ENCODE measurements at regions not wholly inside any gene's neighbourhood (a gene's known extent, or its start where the extent isn't known, plus 50 kb on each side); places are given as distances from the start of the nearest gene placed in this dataset.
A peak's percentile ranks its signal among the peaks of the same experiment; 100 is the strongest.

DNA sequence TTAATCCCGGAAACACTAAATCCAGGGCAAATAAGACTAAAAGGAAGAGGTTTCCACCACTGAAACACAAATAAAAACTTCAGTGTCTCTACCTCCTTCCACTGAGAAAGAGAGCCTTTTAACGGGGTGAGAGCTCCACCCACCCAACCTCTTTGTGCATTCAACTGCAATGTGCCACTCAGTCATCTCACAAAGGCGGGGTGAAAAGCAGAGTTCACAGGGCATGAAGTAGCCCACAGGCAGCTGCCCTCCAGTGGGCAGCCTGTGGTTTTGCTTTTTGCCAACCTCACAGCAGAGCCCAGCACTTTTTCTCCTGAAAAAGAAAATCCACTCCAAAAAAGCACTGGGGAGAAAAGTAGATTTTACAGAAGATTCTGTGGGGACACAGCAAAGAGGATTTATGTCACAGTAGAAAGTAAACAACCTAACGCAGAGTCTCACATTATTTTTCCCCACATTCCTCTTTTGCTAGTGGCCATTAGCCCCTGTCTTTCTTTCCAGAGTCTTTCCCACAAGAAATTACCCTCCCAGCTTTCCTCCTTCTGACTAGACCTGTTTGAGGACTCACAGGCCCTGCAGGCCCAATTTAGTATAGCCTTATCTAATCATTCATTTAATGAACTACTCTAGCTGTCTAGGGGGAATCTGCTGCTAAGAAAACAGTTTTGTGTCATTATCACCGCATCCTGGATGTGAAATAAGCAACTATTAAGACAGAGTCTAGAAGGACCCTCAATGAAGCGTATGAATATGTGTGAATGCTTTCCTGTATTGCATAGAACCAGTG, 753.8 kb upstream of the FOXG1 start:
- H3K4me3 ChIP-seq (ENCODE audit: low read depth in 1 of 2, low read length in 2 of 2), result no peak overlapping the region
- no peaks in the 10 kb centered on the region for H3K36me3 ChIP-seq (ENCODE audit: control insufficient read depth in 2 of 2, insufficient read depth in 2 of 2, low read length in 1 of 2)
- H3K27me3 ChIP-seq (ENCODE audit: control insufficient read depth in 1 of 2, insufficient read depth in 2 of 2, low read length in 2 of 2), result no peaks in the 10 kb centered on the region
- no peak overlapping the region for H3K27ac ChIP-seq (ENCODE audit: low read depth in 2 of 2, low read length in 1 of 2)
- H3K9me3 ChIP-seq (ENCODE audit: control insufficient read depth in 2 of 2, insufficient read depth in 1 of 2, low read depth in 1 of 2, low read length in 1 of 2), result no peaks in the 10 kb centered on the region
- WGBS, 2 donors, result 66 to 72% methylated on average over 6 of the region's 6 CpGs
- no peaks in the 10 kb centered on the region for H3K4me1 ChIP-seq (ENCODE audit: control insufficient read depth in 2 of 2, insufficient read depth in 2 of 2, low read length in 1 of 2)

GRCh38 chr14:28020112-28020511, 746.5 kb upstream of the FOXG1 start:
- 78 to 80% methylated on average over 2 of the region's 2 CpGs for WGBS, 2 donors
- Histone ChIP-seq H3K9me3 (ENCODE audit: control insufficient read depth in 2 of 2, insufficient read depth in 1 of 2, low read depth in 1 of 2, low read length in 1 of 2) (no peaks in the 10 kb centered on the region), H3K27ac (ENCODE audit: low read depth in 2 of 2, low read length in 1 of 2) (no peak overlapping the region), H3K4me1 (ENCODE audit: control insufficient read depth in 2 of 2, insufficient read depth in 2 of 2, low read length in 1 of 2) (no peaks in the 10 kb centered on the region), H3K4me3 (ENCODE audit: low read depth in 1 of 2, low read length in 2 of 2) (no peak overlapping the region), H3K36me3 (ENCODE audit: control insufficient read depth in 2 of 2, insufficient read depth in 2 of 2, low read length in 1 of 2) (no peaks in the 10 kb centered on the region), H3K27me3 (ENCODE audit: control insufficient read depth in 1 of 2, insufficient read depth in 2 of 2, low read length in 2 of 2) (no peaks in the 10 kb centered on the region)

DNA sequence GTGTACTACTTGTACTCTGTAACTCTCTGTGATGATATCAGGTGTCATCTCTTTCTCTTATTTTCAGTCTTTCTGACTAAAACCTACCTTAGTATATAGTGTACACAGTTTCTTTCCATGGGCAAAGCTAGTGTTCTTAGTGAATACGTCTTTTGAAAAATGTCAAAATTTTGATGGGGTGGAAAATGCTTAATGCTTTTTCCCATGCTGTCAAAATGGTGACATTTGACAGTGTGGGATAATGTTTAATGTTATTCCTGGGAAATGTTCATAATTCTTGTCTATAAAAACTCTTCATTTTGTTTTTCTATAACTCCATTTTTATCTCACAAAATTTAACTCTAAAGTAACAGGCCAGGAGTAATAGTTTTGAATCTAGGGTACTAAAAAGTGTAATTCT, 742.7 kb upstream of the FOXG1 start:
- Histone ChIP-seq H3K27ac (ENCODE audit: low read depth in 2 of 2, low read length in 1 of 2) (no peak overlapping the region), H3K4me1 (ENCODE audit: control insufficient read depth in 2 of 2, insufficient read depth in 2 of 2, low read length in 1 of 2) (no peaks in the 10 kb centered on the region), H3K9me3 (ENCODE audit: control insufficient read depth in 2 of 2, insufficient read depth in 1 of 2, low read depth in 1 of 2, low read length in 1 of 2) (no peaks in the 10 kb centered on the region), H3K27me3 (ENCODE audit: control insufficient read depth in 1 of 2, insufficient read depth in 2 of 2, low read length in 2 of 2) (no peaks in the 10 kb centered on the region), H3K36me3 (ENCODE audit: control insufficient read depth in 2 of 2, insufficient read depth in 2 of 2, low read length in 1 of 2) (no peaks in the 10 kb centered on the region), H3K4me3 (ENCODE audit: low read depth in 1 of 2, low read length in 2 of 2) (no peak overlapping the region)
- WGBS, 2 donors, result 88 to 93% methylated on average over 1 of the region's 1 CpG

DNA sequence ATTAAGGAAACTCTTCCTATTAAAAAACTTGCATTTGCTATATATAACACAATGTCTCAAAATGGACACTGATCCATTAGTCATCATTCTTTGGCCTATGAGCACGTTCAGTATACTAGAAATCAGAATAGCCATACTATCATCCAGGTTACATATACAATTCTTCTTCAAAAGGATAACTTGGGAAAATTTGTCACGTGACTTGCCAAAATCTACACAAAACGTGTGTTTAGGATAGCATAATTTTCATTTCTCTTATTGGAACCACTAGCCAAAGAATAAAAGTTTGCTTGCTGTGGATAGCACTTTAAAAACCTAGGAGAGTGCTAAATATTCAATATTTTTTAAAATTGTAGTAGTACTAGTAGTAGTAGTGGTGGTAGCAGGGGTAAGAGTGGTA, 714.3 kb upstream of the FOXG1 start:
- Histone ChIP-seq H3K4me1 (ENCODE audit: control insufficient read depth in 2 of 2, insufficient read depth in 2 of 2, low read length in 1 of 2) (no peaks in the 10 kb centered on the region), H3K27me3 (ENCODE audit: control insufficient read depth in 1 of 2, insufficient read depth in 2 of 2, low read length in 2 of 2) (no peaks in the 10 kb centered on the region), H3K36me3 (ENCODE audit: control insufficient read depth in 2 of 2, insufficient read depth in 2 of 2, low read length in 1 of 2) (no peaks in the 10 kb centered on the region), H3K4me3 (ENCODE audit: low read depth in 1 of 2, low read length in 2 of 2) (no peak overlapping the region), H3K9me3 (ENCODE audit: control insufficient read depth in 2 of 2, insufficient read depth in 1 of 2, low read depth in 1 of 2, low read length in 1 of 2) (no peaks in the 10 kb centered on the region), H3K27ac (ENCODE audit: low read depth in 2 of 2, low read length in 1 of 2) (no peak overlapping the region)
- WGBS, 2 donors, result 74 to 78% methylated on average over 3 of the region's 3 CpGs

GRCh38 chr14:28055008-28055407, 711.6 kb upstream of the FOXG1 start:
- 91 to 94% methylated on average over 3 of the region's 3 CpGs for WGBS, 2 donors
- Histone ChIP-seq H3K4me1 (ENCODE audit: control insufficient read depth in 2 of 2, insufficient read depth in 2 of 2, low read length in 1 of 2) (no peaks in the 10 kb centered on the region), H3K27me3 (ENCODE audit: control insufficient read depth in 1 of 2, insufficient read depth in 2 of 2, low read length in 2 of 2) (no peaks in the 10 kb centered on the region), H3K36me3 (ENCODE audit: control insufficient read depth in 2 of 2, insufficient read depth in 2 of 2, low read length in 1 of 2) (no peaks in the 10 kb centered on the region), H3K27ac (ENCODE audit: low read depth in 2 of 2, low read length in 1 of 2) (no peak overlapping the region), H3K4me3 (ENCODE audit: low read depth in 1 of 2, low read length in 2 of 2) (no peak overlapping the region), H3K9me3 (ENCODE audit: control insufficient read depth in 2 of 2, insufficient read depth in 1 of 2, low read depth in 1 of 2, low read length in 1 of 2) (no peaks in the 10 kb centered on the region)

GRCh38 chr14:28057359-28058296, 709.0 kb upstream of the FOXG1 start:
- no peak overlapping the region for H3K27ac ChIP-seq (ENCODE audit: low read depth in 2 of 2, low read length in 1 of 2)
- H3K27me3 ChIP-seq (ENCODE audit: control insufficient read depth in 1 of 2, insufficient read depth in 2 of 2, low read length in 2 of 2), result no peaks in the 10 kb centered on the region
- no peaks in the 10 kb centered on the region for H3K4me1 ChIP-seq (ENCODE audit: control insufficient read depth in 2 of 2, insufficient read depth in 2 of 2, low read length in 1 of 2)
- H3K36me3 ChIP-seq (ENCODE audit: control insufficient read depth in 2 of 2, insufficient read depth in 2 of 2, low read length in 1 of 2), result no peaks in the 10 kb centered on the region
- H3K9me3 ChIP-seq (ENCODE audit: control insufficient read depth in 2 of 2, insufficient read depth in 1 of 2, low read depth in 1 of 2, low read length in 1 of 2), result no peaks in the 10 kb centered on the region
- 47 to 51% methylated on average over 4 of the region's 4 CpGs for WGBS, 2 donors
- peak overlapping the region in 1 of 2 donors; percentile 43 for H3K4me3 ChIP-seq (ENCODE audit: low read depth in 1 of 2, low read length in 2 of 2)

GRCh38 chr14:28059254-28059653, 707.3 kb upstream of the FOXG1 start:
- Histone ChIP-seq H3K4me1 (ENCODE audit: control insufficient read depth in 2 of 2, insufficient read depth in 2 of 2, low read length in 1 of 2) (no peaks in the 10 kb centered on the region), H3K27me3 (ENCODE audit: control insufficient read depth in 1 of 2, insufficient read depth in 2 of 2, low read length in 2 of 2) (no peaks in the 10 kb centered on the region), H3K4me3 (ENCODE audit: low read depth in 1 of 2, low read length in 2 of 2) (no peak overlapping the region), H3K27ac (ENCODE audit: low read depth in 2 of 2, low read length in 1 of 2) (no peak overlapping the region), H3K9me3 (ENCODE audit: control insufficient read depth in 2 of 2, insufficient read depth in 1 of 2, low read depth in 1 of 2, low read length in 1 of 2) (no peaks in the 10 kb centered on the region), H3K36me3 (ENCODE audit: control insufficient read depth in 2 of 2, insufficient read depth in 2 of 2, low read length in 1 of 2) (no peaks in the 10 kb centered on the region)
- WGBS, 2 donors, result 89 to 93% methylated on average over 1 of the region's 1 CpG

GRCh38 chr14:28061006-28061405, 705.6 kb upstream of the FOXG1 start:
- WGBS, 2 donors, result 88 to 92% methylated on average over 1 of the region's 1 CpG
- Histone ChIP-seq H3K27me3 (ENCODE audit: control insufficient read depth in 1 of 2, insufficient read depth in 2 of 2, low read length in 2 of 2) (no peaks in the 10 kb centered on the region), H3K9me3 (ENCODE audit: control insufficient read depth in 2 of 2, insufficient read depth in 1 of 2, low read depth in 1 of 2, low read length in 1 of 2) (no peaks in the 10 kb centered on the region), H3K27ac (ENCODE audit: low read depth in 2 of 2, low read length in 1 of 2) (no peak overlapping the region), H3K4me3 (ENCODE audit: low read depth in 1 of 2, low read length in 2 of 2) (no peak overlapping the region), H3K4me1 (ENCODE audit: control insufficient read depth in 2 of 2, insufficient read depth in 2 of 2, low read length in 1 of 2) (no peaks in the 10 kb centered on the region), H3K36me3 (ENCODE audit: control insufficient read depth in 2 of 2, insufficient read depth in 2 of 2, low read length in 1 of 2) (no peaks in the 10 kb centered on the region)

- Histone ChIP-seq H3K27me3 (ENCODE audit: control insufficient read depth in 1 of 2, insufficient read depth in 2 of 2, low read length in 2 of 2) (no peaks in the 10 kb centered on the region), H3K9me3 (ENCODE audit: control insufficient read depth in 2 of 2, insufficient read depth in 1 of 2, low read depth in 1 of 2, low read length in 1 of 2) (no peaks in the 10 kb centered on the region), H3K36me3 (ENCODE audit: control insufficient read depth in 2 of 2, insufficient read depth in 2 of 2, low read length in 1 of 2) (no peaks in the 10 kb centered on the region), H3K4me3 (ENCODE audit: low read depth in 1 of 2, low read length in 2 of 2) (no peak overlapping the region), H3K27ac (ENCODE audit: low read depth in 2 of 2, low read length in 1 of 2) (no peak overlapping the region), H3K4me1 (ENCODE audit: control insufficient read depth in 2 of 2, insufficient read depth in 2 of 2, low read length in 1 of 2) (no peaks in the 10 kb centered on the region)
Observed at GRCh38 chr14:28077021-28077420, 689.6 kb upstream of the FOXG1 start.

Measured in esophagus (tissue), 2 donors.